ENCODE measurements at regions not wholly inside any gene's neighbourhood (a gene's known extent, or its start where the extent isn't known, plus 50 kb on each side); places are given as distances from the start of the nearest gene placed in this dataset.

DNA sequence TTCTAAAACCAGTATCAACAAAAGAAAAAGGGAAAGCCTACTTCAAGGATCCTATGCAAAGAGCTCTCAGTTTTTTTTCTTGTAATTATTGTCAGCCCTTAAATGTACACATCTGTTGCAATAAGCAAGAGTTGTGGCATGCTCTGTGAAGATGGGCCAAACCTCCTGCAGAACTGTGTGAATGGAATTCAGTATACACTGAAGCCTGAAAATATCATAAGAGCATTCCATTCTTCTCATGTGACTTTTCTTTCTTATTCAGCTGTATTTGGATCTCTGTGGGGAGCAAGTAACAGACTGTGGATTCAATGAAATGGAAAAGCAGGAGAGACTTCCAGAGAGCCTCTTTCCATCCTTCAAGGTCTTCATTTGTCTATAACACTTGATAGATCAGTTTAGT is 130.7 kb downstream of the SAMD9 start:
- no peak for TF ChIP-seq CHD2 (IDR thresholded peaks at IDR 0.05; ENCODE audit: low read length, partially characterized antibody)
- TF ChIP-seq EZH2phosphoT487 (IDR thresholded peaks at IDR 0.05; ENCODE audit: borderline replicate concordance, low read depth) = no peak
- TF ChIP-seq, protein P1, sequence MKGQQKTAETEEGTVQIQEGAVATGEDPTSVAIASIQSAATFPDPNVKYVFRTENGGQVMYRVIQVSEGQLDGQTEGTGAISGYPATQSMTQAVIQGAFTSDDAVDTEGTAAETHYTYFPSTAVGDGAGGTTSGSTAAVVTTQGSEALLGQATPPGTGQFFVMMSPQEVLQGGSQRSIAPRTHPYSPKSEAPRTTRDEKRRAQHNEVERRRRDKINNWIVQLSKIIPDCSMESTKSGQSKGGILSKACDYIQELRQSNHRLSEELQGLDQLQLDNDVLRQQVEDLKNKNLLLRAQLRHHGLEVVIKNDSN (IDR thresholded peaks at IDR 0.05; ENCODE audit: borderline replicate concordance, low read depth) = no peak
- TF ChIP-seq, protein P2, sequence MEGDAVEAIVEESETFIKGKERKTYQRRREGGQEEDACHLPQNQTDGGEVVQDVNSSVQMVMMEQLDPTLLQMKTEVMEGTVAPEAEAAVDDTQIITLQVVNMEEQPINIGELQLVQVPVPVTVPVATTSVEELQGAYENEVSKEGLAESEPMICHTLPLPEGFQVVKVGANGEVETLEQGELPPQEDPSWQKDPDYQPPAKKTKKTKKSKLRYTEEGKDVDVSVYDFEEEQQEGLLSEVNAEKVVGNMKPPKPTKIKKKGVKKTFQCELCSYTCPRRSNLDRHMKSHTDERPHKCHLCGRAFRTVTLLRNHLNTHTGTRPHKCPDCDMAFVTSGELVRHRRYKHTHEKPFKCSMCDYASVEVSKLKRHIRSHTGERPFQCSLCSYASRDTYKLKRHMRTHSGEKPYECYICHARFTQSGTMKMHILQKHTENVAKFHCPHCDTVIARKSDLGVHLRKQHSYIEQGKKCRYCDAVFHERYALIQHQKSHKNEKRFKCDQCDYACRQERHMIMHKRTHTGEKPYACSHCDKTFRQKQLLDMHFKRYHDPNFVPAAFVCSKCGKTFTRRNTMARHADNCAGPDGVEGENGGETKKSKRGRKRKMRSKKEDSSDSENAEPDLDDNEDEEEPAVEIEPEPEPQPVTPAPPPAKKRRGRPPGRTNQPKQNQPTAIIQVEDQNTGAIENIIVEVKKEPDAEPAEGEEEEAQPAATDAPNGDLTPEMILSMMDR (IDR thresholded peaks at IDR 0.05) = no peak
- no peak for TF ChIP-seq EP300 (IDR thresholded peaks at IDR 0.05; ENCODE audit: borderline replicate concordance in 1 of 2, low read depth in 1 of 2, low read length in 1 of 2)

Data from SK-N-SH (cell line).